Activated T-cell treated with anti-CD3 and anti-CD28 coated beads for 24 hours (primary cell): ENCODE measurements at regions not wholly inside any gene's neighbourhood (a gene's known extent, or its start where the extent isn't known, plus 50 kb on each side); places are given as distances from the start of the nearest gene placed in this dataset.

Experiments used
- DNase-seq: peaks from one replicate; pipeline ENCODE4 v3.0.0-alpha.2; 2020; ENCODE audit warnings: low read depth

DNA sequence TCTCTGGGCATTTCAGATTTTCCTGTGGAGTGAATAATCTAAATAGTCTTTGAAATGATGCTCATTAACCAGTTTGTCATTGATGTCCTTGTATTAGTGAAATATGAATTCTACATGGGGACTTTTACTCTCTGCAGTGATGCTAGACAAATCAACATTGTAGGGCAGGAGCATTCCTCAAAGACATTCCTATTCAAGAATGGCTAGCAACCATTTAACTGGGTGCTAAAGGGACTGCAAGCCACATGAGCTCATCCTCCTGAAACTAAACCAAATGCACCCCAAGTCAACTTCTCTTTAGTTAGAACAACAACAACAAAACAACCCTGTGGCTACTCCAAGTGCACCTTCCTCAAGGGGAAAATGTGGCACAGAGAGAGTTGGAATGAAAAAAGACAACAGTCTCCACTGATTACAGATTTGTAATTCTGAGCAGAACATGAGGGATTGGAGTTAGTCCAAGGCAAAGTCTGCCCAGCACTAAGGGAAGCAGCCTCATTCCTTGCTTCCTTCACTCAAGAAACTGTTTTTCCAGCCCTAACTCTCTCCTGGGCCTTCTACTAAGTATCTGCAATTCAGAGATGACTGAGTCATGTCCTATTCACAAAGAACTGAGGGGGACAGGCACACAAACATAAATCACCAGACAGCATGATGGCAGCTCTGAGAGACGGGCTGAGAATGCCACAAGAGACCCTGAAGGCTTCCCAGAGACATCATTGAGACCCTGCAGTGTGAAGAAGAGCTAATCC is 82.0 kb upstream of the WWC1 start:
- no peak for DNase-seq

DNA sequence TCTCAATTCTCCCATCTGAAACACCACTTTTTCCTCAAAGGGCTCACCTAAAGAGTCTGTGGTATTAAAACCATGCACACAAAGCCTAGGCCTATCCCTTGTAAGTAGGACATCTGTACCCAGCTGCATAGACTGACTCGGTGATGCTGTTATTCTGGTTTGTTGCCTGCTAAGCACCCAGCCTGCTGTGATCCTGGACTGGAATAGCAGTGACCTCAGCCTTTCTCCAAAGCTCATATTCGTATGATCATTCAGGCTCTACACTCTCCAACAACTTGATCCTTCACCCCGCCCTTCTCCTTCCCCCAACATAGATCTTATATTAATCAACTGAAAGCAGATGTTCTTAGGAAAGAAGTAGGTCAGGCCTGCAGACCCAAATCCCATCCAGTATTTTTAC is 81.4 kb upstream of the WWC1 start:
- no peak for DNase-seq

DNA sequence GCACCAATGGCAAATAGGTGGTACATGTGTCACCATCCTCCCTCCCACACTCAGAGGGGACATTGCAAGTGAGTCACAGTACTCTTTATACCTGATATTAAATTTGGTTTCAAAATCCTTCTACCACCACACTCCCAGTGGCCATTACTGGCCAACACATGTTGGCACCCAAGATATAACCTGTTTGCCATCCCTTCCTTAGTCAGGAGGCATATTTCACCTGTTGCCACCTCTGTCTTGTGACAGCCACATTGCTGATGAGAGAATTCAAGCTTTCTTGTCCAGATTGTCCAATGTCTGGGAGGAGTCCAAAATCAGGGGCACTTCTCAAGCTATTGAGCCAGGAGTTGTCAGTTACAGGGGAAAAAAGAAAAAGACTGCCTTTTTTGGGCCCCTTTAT is 80.2 kb upstream of the WWC1 start:
- no peak for DNase-seq

DNA sequence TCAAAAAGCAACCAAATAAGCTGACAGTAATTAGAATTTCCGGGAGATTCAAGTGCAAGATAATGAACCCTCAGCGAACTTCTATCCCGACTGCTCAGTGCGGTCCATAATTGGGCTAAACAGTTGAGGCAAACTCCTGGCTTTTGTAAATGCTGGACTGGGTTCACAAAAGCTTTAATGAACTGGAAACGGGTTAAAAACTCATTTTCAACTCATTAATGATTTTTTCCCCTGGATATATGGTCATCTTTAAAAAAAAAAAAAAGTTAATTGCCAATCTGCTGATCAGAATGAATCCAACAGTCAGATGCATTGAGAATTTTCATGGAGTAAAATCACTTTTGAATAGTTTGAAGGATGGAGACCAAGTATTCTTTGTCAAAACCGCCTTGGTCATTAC is 79.5 kb upstream of the WWC1 start:
- no peak for DNase-seq

DNA sequence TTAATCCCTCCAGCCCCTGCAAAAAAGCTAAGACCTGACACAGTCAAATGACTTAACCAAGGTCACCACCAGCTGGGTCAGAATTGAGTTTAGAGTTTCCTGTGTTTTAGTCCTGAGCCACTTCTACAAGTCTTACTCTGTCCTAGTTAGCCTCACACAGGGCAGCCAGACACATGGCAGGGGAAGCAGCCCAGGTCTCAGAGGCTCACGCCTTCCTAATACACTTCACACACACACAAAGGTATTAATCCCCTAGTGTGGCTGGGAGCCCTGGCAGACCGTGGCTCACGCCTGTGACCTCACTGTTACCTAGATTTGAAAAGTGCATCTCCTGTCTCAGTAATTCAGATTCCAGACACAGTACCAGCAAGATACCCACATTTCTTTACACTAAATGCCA is 77.4 kb upstream of the WWC1 start:
- no peak for DNase-seq

DNA sequence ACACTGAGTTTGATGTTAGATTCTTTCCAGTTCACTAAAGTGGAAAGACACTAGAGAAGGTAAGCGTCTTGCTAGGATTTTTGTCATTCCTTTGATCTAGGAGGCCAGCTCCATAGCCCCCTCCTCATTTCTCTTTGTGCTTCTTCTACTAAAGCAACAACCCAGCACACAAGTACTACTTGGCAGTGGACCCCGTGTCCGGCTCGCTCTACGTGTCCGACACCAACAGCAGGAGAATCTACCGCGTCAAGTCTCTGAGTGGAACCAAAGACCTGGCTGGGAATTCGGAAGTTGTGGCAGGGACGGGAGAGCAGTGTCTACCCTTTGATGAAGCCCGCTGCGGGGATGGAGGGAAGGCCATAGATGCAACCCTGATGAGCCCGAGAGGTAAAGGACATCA is 76.6 kb upstream of the WWC1 start:
- DNase-seq, result no peak

DNA sequence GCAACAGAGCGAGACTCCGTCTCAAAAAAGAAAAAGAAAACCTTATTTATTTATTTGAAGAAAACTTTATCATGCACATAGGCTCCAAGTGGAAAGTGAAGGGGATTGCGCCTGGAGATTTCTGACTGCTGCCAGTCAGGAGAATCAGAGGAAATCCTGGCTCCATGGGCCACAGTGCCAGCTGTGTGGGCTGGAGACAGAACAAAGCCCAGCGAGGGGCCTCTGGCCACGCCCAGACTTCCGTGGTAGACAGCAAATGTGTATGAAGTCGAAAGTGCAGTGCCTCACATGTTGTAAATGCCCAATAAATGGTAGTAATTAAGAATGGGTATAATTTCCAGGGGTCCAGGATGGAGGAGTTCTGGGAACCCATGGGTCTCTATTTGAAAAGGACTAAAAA is 75.8 kb upstream of the WWC1 start:
- no peak for DNase-seq

DNA sequence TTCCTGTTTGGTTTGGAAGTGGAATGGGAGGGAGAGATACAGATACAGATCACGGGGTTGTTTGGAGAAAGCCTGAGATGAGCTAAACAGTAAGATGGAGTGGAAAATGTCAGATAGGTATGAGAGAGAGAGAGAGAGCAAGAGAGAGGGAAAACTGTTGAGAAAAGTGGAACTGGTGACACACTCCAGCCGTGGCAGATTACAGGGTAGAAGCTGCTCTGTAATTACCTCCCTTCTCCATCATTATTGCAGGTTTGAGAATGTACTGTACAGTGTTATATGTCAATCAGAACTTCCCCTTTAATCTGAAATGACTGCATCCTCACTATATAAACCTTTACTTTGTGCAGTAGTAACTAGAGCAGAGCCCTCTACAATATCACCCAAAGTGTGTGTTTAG is 74.5 kb upstream of the WWC1 start:
- DNase-seq, result no peak

DNA sequence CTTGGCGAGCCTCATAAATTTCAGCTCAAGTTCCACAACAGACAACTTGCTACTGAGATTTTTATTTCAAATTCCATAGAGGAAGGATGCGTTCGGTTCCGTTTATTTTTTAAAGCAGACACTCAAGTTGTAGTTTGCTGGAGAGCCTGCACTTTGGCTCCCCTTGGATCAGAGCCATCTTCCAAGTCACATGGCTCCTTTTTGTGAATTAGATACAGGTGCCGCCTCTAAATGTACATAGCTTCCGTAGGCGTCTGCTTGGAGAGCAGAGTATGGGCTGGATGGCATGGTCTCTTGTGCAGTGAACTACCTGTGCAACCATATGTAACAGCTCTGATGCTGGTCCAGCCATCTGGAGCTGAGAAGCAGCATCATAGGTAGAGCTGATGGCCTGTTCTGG is 73.9 kb upstream of the WWC1 start:
- no peak for DNase-seq

DNA sequence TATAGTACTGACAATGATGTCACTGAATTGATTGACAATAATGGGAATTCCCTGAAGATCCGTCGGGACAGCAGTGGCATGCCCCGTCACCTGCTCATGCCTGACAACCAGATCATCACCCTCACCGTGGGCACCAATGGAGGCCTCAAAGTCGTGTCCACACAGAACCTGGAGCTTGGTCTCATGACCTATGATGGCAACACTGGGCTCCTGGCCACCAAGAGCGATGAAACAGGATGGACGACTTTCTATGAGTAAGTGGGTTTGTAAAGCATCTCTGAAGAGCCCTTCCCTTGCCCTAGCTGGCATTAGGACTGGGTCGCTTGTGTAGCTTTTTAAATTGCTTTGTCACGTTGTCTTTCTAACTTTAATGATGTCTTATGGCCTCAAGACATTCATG is 72.7 kb upstream of the WWC1 start:
- DNase-seq, result no peak

DNA sequence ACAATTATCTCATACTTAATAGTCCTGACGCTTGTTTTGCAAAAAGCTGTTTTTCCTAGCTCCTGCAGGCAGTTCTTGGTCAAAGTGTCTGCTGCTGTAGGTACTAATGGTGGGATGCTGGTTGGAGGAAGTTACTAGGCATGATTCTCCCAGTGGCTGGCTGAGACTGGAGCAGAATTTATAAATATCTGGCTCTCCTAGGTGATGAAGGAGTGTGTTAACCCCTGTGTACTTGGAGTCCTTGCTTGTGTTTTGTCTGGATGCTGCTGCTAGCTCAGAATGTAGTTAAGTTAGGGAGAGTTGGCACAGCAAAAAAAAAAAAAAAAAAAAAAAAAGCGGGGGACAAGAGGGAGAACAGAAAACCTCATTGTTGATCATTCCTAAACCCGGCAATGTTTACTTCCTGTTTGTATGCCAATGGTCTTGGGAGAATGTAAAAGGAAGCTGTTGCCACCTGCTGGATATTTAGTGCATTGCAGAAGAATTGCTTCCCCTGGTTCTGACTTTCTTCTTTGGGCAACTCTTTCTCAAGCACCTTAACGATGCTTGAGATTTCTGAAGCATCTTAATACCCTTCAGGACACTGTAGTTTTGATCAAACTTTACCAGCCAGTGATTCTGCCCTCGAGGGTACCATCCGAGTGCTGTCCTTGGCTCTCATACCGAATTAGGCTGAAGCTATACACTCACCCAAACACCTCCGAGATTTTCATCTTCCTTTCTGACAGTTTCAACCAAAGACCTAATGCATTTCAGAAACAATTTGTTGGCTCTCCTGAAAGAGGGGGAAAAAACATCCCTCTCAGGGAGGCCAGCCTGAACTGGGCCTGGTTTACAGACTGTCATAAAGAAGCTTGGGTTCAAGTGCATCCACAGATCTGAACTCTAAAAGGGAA is 71.7 kb upstream of the WWC1 start:
- peak; percentile 30 for DNase-seq

DNA sequence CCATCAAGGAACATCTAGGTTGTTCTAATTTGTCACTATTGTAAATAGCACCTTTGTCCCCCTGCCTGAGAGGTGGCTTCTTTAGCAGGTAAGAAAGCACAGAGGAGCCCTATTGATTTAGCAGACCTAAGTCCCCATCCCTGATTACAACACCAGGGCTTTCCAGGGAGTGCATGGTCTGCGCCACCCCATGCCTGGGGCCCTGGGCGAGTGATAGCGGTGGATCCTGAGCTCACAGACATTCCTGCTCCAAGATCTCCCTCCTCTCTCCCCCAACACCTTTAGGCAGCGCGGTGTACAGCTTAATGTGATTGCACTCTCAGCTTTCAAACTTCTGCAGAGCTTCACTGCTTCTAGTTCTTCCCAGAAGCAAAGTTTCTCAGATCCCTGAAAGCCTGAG is 67.4 kb upstream of the WWC1 start:
- no peak for DNase-seq

DNA sequence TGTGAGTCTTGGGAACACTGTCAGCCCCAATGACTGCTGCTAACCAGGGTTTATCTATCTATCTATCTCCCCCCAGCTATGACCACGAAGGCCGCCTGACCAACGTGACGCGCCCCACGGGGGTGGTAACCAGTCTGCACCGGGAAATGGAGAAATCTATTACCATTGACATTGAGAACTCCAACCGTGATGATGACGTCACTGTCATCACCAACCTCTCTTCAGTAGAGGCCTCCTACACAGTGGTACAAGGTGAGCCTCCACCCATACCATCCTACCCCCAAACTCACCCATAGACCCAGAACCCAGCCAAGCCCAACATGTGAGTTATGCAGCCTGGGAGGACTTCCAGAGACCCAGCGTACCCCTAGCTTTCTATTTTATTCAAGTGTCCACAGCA is 65.4 kb upstream of the WWC1 start:
- no peak for DNase-seq

DNA sequence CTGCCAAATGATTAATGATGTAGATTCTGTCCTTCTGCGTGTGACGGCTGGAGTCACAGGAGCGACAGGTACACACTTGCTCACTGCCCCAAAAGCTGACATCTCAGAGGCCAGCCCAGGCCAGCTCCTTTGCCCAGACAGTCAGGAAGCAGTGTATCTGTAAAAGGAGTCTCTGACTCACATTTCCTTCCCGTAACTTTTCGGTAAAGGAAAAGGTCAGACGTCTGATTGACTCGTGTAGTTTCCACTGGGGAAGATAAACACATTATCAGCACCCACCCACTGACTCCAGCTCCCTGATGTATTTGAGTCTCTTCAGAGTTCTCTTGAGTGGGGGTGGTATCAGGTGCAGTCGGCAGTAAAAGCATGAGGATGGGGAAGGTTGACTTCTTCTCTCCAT is 64.4 kb upstream of the WWC1 start:
- DNase-seq, result no peak

DNA sequence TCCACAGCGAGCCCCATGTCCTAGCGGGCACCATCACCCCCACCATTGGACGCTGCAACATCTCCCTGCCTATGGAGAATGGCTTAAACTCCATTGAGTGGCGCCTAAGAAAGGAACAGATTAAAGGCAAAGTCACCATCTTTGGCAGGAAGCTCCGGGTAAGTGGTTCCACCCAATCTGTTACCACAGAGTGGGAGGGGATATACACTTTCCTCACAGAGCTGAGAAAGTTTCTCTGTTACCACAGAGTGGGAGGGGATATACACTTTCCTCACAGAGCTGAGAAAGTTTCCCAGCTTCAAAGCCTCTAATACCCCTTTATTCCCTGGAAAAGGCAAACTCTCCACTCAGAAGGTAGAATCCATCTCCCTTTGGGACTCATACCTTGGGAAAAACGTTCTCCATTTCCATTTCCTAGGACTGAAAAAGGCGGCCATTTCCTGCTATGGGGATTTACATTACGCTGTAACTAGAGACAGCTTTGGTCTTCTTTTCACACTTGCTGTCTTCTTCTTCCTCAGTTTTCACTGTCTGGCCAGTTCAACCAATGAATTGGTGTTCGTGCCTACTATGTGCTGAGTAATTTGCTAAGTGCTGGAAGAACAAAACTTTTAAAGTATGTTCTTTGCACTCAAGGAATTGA is 63.4 kb upstream of the WWC1 start:
- no peak for DNase-seq

DNA sequence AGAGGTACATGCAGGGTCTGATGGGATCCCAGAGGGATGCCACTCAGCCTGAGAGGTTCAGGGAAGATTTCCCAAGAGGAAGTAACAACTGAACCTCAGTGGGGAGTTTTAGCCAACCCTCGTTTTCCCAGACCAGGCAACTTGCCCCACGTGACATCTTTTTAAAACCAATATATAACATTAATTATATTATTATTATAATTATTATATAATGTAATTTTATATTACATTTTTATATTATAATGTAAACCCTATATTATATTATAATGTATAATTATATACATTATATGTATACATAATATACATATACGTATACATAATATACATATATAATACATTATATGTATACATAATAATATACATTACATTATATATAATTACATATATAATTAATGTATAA is 62.8 kb upstream of the WWC1 start:
- no peak for DNase-seq

DNA sequence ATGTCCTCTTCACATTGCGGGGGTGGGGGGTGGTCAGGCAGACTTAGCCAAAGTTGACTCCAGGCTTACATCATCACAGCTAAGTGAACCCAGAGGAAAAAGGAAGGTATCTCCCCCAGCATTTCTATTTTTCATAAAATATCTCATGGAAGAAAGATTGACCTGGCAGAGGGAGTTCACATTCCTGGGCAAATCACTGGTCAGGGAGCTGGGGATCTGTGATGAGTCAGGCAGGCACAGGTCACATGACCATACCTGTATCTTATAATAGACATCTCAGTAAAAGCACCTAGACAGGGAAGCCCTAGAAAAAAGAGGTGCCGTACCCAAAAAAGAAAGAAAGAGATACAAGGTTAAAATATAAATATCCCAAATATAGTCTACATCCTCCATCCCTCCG is 57.3 kb upstream of the WWC1 start:
- DNase-seq, result no peak

DNA sequence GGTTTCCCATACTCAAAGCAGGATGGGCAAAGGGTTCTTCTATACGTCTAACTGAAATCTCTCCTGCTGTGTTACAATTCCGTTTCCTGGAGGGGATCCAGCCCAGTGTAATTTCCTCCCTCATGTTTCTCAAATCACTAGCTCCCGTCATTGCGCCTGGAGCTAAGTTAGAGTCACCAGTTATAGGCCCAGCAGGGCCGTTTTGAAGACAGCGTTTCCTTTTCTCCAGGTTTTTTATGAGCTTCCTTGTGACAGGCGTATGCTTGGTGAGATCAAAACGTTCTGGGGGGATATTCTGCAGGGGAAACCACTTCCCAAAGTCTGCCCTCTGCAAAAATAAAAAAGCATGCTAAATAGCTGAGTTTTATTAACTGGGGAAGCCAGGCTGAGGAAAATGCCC is 53.0 kb upstream of the WWC1 start:
- DNase-seq, result no peak

DNA sequence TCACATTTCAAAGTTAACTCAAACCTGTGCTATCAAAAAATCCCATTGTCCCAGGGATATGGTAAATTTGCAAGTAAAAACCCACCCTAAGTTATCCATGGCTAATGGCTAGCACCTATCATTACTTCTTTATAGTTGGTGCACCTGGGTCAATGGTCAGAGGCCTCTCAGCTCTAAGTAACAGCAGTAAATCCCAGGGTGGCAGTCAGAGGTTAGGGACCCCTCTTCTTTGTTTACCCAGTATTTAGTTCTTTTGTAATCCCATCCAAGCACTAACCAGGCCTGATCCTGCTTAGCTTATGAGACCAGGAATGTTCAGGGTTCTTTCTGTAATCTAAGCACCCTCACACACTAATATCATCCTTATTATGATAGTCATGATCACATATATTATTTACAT is 52.1 kb upstream of the WWC1 start:
- DNase-seq, result no peak
